ENCODE measurements at regions not wholly inside any gene's neighbourhood (a gene's known extent, or its start where the extent isn't known, plus 50 kb on each side); places are given as distances from the start of the nearest gene placed in this dataset.

- TF ChIP-seq HDAC1 (IDR thresholded peaks at IDR 0.05), result no peak
- TF ChIP-seq POLR2AphosphoS5 (IDR thresholded peaks at IDR 0.05; ENCODE audit: control insufficient read depth, insufficient read depth, low read depth, low read length), result no peak
- TF ChIP-seq MTF1 (CRISPR knock-in tag; IDR thresholded peaks at IDR 0.05; ENCODE audit: borderline replicate concordance), result no peak
- TF ChIP-seq NCOA2 (IDR thresholded peaks at IDR 0.05; ENCODE audit: partially characterized antibody in 2 of 2), result no peak
- no peak for TF ChIP-seq UBTF (IDR thresholded peaks at IDR 0.05; ENCODE audit: borderline replicate concordance in 1 of 2, low read depth in 2 of 2, low read length in 2 of 2)
- no peak for TF ChIP-seq SMARCC2 (IDR thresholded peaks at IDR 0.05; ENCODE audit: low read depth)
These were observed 538.5 kb upstream of the NECTIN3 start for GRCh38 chr3:110533089-110533488.

Data from K562 (cell line).